ENCODE measurements at regions not wholly inside any gene's neighbourhood (a gene's known extent, or its start where the extent isn't known, plus 50 kb on each side); places are given as distances from the start of the nearest gene placed in this dataset.
A peak's percentile ranks its signal among the peaks of the same experiment; 100 is the strongest.
"Not testable (repeated sequence)": the region's sequence is repeated elsewhere in the genome, so short reads cannot be mapped to it uniquely, and the experiment has no call there.

DNA sequence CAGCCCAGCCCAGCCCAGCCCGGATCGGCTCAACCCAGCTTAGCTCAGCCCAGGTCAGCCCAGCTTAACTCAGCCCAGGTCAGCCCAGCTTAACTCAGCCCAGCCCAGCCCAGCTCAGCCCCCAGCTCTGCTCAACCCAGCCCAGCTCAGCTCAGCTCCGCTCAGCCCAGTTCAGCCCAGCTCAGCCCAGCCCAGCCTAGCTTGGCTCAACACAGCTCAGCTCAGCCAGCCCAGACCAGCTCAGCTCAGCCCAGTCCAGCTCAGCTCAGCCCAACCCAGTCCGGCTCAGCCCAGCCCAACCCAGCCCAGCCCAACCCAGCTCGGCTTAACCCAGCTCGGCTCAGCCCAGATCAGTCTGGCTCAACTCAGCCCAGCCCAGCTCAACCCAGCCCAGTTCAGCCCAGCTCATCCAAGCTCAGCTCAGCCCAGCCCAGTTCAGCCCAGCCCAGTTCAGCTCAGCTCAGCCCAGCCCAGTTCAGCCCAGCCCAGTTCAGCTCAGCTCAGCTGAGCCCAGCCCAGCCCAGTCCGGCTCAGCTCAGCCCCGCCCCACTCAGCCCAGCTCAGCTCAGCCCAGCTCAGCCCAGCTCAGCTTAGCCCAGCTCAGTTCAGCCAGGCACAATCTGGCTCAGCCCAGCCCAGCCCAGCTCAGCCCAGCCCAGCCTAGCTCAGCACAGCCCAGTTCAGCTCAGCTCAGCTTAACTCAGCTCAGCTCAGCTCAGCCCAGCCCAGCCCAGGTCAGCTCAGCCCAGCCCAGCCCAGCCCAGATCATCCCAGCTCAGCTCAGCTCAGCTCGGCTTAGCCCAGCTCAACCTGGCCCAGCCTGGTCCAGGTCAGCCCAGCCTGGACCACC is 331.7 kb downstream of the TMEM121 start:
- Mint-ChIP-seq H3K9me3 (no peaks in the 10 kb centered on the region), H3K4me3 (peak overlapping the region; percentile 85), H3K4me1 (peaks cover 89% of the 10 kb centered on the region), H3K27me3 (peaks cover 24% of the 10 kb centered on the region), H3K27ac (peak overlapping the region; percentile 97), H3K36me3 (peaks cover 54% of the 10 kb centered on the region)
- CTCF ChIA-PET: interaction anchor here (0.9 to 1.5 kb wide), 4 partner anchors 39 to 559 kb away, joined by 3 to 5 read pairs (median 4); no protein-coding TSS in a partner anchor
- DNase-seq: peak; percentile 92

- DNase-seq: peak; percentile 67
- peak overlapping the region; percentile 97 for H3K27ac Mint-ChIP-seq
- CTCF ChIA-PET: interaction anchor here (0.9 to 1.5 kb wide), 4 partner anchors 39 to 558 kb away, joined by 3 to 5 read pairs (median 4); no protein-coding TSS in a partner anchor
- H3K4me3 Mint-ChIP-seq: peak overlapping the region; percentile 85
- H3K36me3 Mint-ChIP-seq: peaks cover 49% of the 10 kb centered on the region
- H3K4me1 Mint-ChIP-seq: peaks cover 91% of the 10 kb centered on the region
- H3K27me3 Mint-ChIP-seq: peaks cover 30% of the 10 kb centered on the region
- no peaks in the 10 kb centered on the region for H3K9me3 Mint-ChIP-seq
These were observed 332.3 kb downstream of the TMEM121 start for GRCh38 chr14:105858676-105859025.

DNA sequence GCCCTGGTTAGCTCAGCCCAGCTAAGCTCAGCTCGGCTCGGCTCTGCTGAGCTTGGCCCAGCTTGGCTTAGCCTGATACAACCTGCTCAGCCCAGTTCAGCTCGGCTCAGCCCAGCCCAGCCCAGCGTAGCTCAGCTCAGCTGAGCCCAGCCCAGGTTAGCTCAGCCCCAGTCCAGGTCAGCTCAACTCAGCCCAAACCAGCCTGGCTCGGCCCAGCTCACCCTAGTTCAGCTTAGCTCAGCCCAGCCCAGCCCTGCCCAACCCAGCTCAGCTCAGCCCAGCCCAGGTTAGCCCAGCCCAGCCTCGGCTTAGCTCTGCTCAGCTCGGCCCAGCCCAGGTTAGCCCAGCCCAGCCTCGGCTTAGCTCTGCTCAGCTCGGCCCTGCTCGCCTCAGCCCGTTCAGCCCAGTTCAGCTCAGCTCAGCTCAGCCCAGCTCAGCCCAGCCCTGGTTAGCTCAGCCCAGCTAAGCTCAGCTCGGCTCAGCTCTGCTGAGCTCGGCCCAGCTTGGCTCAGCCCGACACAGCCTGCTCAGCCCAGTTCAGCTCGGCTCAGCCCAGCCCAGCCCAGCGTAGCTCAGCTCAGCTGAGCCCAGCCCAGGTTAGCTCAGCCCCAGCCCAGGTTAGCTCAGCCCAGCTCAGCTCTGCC is 332.8 kb downstream of the TMEM121 start:
- peaks cover 44% of the 10 kb centered on the region for H3K36me3 Mint-ChIP-seq
- not testable (repeated sequence) for H3K9me3 Mint-ChIP-seq
- H3K27ac Mint-ChIP-seq: peak overlapping the region; percentile 97
- peaks cover 35% of the 10 kb centered on the region for H3K27me3 Mint-ChIP-seq
- peak overlapping the region; percentile 85 for H3K4me3 Mint-ChIP-seq
- CTCF ChIA-PET: interaction anchor here (0.7 to 1.2 kb wide), 3 partner anchors 38 to 1186 kb away, joined by 3 to 5 read pairs (median 3); no protein-coding TSS in a partner anchor
- peaks cover 90% of the 10 kb centered on the region for H3K4me1 Mint-ChIP-seq
- DNase-seq: peak; percentile 61

- Mint-ChIP-seq H3K27ac (peak overlapping the region; percentile 97), H3K4me1 (peaks cover 89% of the 10 kb centered on the region), H3K4me3 (peak overlapping the region; percentile 85), H3K36me3 (peaks cover 36% of the 10 kb centered on the region), H3K9me3 (no peaks in the 10 kb centered on the region), H3K27me3 (peaks cover 37% of the 10 kb centered on the region)
- CTCF ChIA-PET: interaction anchor here (0.7 to 1.8 kb wide), 3 partner anchors 27 to 1187 kb away, joined by 3 to 4 read pairs (median 3); no protein-coding TSS in a partner anchor
- DNase-seq: peak; percentile 87
These were observed 333.6 kb downstream of the TMEM121 start for GRCh38 chr14:105859717-105860614.

DNA sequence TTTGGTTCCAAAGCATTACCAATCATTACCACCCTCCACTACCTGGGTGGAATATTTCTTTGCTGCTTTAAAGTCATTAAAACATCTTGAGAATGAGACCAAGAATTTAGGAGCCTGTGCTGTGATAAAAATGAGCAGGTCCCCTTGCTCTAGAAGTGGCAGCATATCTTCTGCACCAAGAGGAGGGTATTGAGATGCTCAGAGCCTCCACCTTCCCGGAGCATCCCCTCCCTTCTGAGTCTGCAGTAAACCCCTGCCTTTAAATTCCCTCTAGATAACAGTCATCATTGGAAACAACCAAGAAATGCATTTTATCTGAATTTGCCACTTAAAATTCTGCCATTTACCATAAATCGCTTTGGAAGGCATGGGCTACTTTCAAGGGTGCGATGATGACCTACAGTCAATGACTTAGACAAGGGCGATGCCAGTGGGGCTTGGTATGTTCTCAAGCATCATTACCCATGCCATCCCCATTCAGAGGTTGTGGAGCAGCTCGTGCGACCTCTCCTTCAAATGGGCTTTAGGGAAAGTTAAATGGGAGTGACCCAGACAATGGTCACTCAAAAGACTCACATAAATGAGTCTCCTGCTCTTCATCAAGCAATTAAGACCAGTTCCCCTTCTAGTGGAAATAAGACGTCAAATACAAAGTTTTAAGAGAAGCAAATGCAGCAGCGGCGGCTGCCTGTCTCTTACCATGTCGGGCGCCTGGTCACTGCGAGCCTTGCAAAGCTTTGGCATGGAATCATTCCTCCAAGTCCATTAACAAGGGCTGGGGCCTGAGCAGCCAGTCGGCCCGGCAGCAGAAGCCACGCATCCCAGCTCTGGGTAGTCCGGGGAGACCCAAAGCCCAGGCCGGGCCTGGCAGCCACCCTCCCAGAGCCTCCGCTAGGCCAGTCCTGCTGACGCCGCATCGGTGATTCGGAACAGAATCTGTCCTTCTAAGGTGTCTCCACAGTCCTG is 334.5 kb downstream of the TMEM121 start:
- H3K27me3 Mint-ChIP-seq: peaks cover 37% of the 10 kb centered on the region
- no peaks in the 10 kb centered on the region for H3K9me3 Mint-ChIP-seq
- H3K27ac Mint-ChIP-seq: peak overlapping the region; percentile 97
- CTCF ChIA-PET: interaction anchor here (1.8 kb wide), 1 partner anchor 141 kb away, joined by 4 read pairs; no protein-coding TSS in a partner anchor
- peak overlapping the region; percentile 85 for H3K4me3 Mint-ChIP-seq
- H3K4me1 Mint-ChIP-seq: peaks cover 91% of the 10 kb centered on the region
- DNase-seq: peak; percentile 43
- peaks cover 31% of the 10 kb centered on the region for H3K36me3 Mint-ChIP-seq

GRCh38 chr14:105861985-105862465 is 335.6 kb downstream of the TMEM121 start:
- Mint-ChIP-seq H3K36me3 (peaks cover 23% of the 10 kb centered on the region), H3K27me3 (peaks cover 34% of the 10 kb centered on the region), H3K4me1 (peaks cover 85% of the 10 kb centered on the region), H3K4me3 (peak overlapping the region; percentile 85), H3K9me3 (no peaks in the 10 kb centered on the region), H3K27ac (peak overlapping the region; percentile 97)
- CTCF ChIA-PET: interaction anchor here (0.9 to 1.8 kb wide), 2 partner anchors 20 to 140 kb away, joined by 3 to 4 read pairs; no protein-coding TSS in a partner anchor
- DNase-seq: peak; percentile 80

DNA sequence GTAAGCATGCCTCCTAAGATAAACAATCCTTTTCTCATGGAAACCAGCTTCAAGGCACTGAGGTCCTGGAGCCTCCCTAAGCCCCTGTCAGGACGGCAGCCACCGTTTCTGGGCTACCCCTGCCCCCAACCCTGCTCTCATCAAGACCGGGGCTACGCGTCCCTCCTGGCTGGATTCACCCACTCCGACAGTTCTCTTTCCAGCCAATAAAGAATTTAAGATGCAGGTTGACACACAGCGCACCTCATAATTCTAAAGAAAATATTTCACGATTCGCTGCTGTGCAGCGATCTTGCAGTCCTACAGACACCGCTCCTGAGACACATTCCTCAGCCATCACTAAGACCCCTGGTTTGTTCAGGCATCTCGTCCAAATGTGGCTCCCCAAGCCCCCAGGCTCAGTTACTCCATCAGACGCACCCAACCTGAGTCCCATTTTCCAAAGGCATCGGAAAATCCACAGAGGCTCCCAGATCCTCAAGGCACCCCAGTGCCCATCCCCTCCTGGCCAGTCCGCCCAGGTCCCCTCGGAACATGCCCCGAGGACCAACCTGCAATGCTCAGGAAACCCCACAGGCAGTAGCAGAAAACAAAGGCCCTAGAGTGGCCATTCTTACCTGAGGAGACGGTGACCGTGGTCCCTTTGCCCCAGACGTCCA is 336.3 kb downstream of the TMEM121 start:
- peaks cover 34% of the 10 kb centered on the region for H3K27me3 Mint-ChIP-seq
- H3K9me3 Mint-ChIP-seq: no peaks in the 10 kb centered on the region
- H3K27ac Mint-ChIP-seq: peak overlapping the region; percentile 97
- H3K4me3 Mint-ChIP-seq: peak overlapping the region; percentile 85
- H3K36me3 Mint-ChIP-seq: peaks cover 22% of the 10 kb centered on the region
- H3K4me1 Mint-ChIP-seq: peaks cover 79% of the 10 kb centered on the region
- DNase-seq: peak; percentile 45
- CTCF ChIA-PET: interaction anchor here (0.9 kb wide), 1 partner anchor 19 kb away, joined by 3 read pairs; no protein-coding TSS in a partner anchor

DNA sequence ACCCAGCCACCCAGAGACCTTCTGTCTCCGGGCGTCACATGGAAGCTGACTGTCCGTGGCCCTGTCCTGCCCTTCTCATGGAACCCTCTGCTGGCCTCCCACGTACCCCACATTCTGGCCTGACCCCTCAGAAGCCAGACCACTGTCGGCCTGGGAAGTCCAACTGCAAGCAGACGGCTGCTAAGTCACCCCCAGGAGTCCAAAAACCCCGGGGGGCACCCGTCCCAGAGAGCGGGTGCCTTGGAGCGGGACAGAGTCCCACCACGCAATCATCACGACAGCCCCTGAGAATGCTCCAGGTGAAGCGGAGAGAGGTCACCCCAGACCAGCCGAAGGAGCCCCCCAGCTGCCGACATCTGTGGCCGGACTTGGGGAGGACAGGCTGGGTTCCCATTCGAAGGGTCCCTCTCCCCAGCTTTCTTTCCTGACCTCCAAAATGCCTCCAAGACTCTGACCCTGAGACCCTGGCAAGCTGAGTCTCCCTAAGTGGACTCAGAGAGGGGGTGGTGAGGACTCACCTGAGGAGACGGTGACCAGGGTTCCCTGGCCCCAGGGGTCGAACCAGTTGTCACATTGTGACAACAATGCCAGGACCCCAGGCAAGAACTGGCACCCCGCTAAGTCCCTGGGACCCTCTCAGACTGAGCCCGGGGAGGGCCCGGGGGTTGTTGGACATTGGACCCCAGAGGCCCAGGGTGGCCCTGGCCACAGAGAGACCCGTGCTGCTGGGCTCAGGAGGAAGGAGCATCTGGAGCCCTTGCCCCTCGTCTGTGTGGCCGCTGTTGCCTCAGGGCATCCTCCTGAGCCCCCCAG is 337.1 kb downstream of the TMEM121 start:
- peaks cover 73% of the 10 kb centered on the region for H3K4me1 Mint-ChIP-seq
- peak overlapping the region; percentile 85 for H3K4me3 Mint-ChIP-seq
- H3K27me3 Mint-ChIP-seq: peaks cover 41% of the 10 kb centered on the region
- peak overlapping the region; percentile 97 for H3K27ac Mint-ChIP-seq
- no peaks in the 10 kb centered on the region for H3K9me3 Mint-ChIP-seq
- H3K36me3 Mint-ChIP-seq: peaks cover 17% of the 10 kb centered on the region
- DNase-seq: peak; percentile 16
- CTCF ChIA-PET: no interaction called here

DNA sequence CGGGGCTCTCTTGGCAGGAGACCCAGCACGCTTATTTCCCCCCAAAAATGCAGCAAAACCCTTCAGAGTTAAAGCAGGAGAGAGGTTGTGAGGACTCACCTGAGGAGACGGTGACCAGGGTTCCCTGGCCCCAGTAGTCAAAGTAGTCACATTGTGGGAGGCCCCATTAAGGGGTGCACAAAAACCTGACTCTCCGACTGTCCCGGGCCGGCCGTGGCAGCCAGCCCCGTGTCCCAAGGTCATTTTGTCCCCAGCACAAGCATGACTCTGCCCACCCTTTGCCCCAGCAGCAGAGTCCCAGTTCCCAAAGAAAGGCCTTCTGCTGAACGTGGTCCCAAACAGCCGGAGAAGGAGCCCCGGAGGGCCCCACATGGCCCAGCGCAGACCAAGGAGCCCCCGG is 337.7 kb downstream of the TMEM121 start:
- peak overlapping the region; percentile 60 for H3K4me3 Mint-ChIP-seq
- H3K27ac Mint-ChIP-seq: peak overlapping the region; percentile 72

DNA sequence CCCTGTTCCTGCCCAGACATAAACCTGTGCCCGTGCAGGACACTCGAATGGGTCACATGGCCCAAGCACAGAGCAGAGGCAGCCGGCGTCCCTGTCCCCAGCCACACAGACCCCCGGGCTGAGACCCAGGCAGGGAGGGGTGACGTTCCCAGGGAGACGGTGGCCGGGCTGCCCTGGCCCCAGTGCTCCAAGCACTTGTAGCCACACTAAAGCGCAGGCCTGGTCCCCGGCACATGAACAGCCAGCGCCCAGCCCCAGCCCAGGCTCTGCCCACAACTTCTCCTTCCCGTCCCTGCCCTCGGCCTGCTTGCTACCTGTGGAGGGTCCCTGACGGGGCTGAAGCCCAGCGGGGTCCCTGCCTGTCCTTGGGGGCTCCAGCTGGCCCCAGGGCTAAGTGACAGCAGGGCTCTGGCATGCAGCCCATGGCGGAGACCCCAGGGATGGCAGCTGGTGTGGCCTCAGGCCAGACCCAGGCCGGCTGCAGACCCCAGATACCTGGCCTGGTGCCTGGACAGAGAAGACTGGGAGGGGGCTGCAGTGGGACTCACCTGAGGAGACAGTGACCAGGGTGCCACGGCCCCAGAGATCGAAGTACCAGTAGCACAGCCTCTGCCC is 338.4 kb downstream of the TMEM121 start:
- peaks cover 14% of the 10 kb centered on the region for H3K36me3 Mint-ChIP-seq
- H3K4me3 Mint-ChIP-seq: peak overlapping the region; percentile 60
- H3K27me3 Mint-ChIP-seq: peaks cover 30% of the 10 kb centered on the region
- no peaks in the 10 kb centered on the region for H3K9me3 Mint-ChIP-seq
- H3K27ac Mint-ChIP-seq: peak overlapping the region; percentile 72
- H3K4me1 Mint-ChIP-seq: peaks cover 71% of the 10 kb centered on the region
- CTCF ChIA-PET: no interaction called here
- DNase-seq: peak; percentile 20

More for the DNA sequence above, 337.7 kb downstream of the TMEM121 start:
- Mint-ChIP-seq H3K36me3 (peaks cover 14% of the 10 kb centered on the region), H3K9me3 (no peaks in the 10 kb centered on the region), H3K4me1 (peaks cover 73% of the 10 kb centered on the region), H3K27me3 (peaks cover 36% of the 10 kb centered on the region)
- DNase-seq: peak; percentile 17
- CTCF ChIA-PET: no interaction called here

DNA sequence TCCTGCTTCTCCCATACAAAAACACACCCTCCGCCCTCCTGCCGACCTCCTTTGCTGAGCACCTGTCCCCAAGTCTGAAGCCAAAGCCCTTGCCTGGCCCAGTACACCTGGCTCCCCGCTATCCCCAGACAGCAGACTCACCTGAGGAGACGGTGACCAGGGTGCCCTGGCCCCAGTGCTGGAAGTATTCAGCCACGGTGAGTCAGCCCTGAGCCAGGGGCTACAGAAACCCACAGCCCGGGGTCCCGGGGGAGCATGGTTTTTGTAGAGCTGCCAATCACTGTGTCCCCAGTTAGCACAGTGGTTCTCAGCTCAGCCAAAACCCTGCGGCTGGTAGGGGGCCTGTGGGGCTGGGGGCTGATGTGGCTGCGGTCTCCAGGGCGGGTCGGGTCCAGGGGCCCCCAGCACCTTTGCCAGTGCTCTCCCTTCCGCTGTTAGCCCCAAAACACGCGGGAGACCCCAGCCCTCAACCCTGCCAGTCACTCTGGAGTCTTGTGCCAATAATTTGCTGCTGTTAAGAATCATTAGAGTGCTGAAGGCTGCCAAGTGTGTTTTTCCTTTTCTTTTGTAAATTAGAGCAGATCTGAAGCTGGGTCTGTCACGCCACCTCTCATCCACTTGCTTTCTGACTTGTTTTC is 339.0 kb downstream of the TMEM121 start:
- Mint-ChIP-seq H3K9me3 (no peaks in the 10 kb centered on the region), H3K4me1 (peaks cover 65% of the 10 kb centered on the region), H3K27ac (peak overlapping the region; percentile 84), H3K4me3 (peak overlapping the region; percentile 60), H3K27me3 (peaks cover 29% of the 10 kb centered on the region), H3K36me3 (peaks cover 11% of the 10 kb centered on the region)
- CTCF ChIA-PET: no interaction called here
- DNase-seq: peak; percentile 23
